GM12878 (cell line): ENCODE measurements at regions not wholly inside any gene's neighbourhood (a gene's known extent, or its start where the extent isn't known, plus 50 kb on each side); places are given as distances from the start of the nearest gene placed in this dataset.

Experiments
- ATAC-seq: fragments of 200-7000 bp; cut with Tn5 transposase; 3 replicates; pipeline ENCODE4 v1.9.1; 2020; ENCODE audit warnings: mild to moderate bottlenecking, moderate library complexity
- BruUV-seq: library from RNA; stranded (reverse); fragments of 400-500 nt; replicated peaks from 2 replicates; lab custom pipeline; 2021; lab: Mats Ljungman, UMichigan
- CTCF ChIA-PET: fragments of 300-600 bp; sonication (Branson Sonifier 250); formaldehyde crosslinking; extraction: SDS; loops from one replicate; lab custom pipeline; 2021; ENCODE audit warnings: inconsistent platforms; lab: Yijun Ruan, JAX
- POLR2A ChIA-PET: fragments of 350-600 bp; formaldehyde crosslinking; extraction: SDS; loops from one replicate; lab custom pipeline; 2021; ENCODE audit warnings: inconsistent platforms; lab: Charles Lee
- RAD21 ChIA-PET: fragments of 300-600 bp; sonication (Branson Sonifier 250); formaldehyde crosslinking; loops from one replicate; lab custom pipeline; 2023; ENCODE audit warnings: antibody characterized with exemption; ENCODE audit not compliant: unreplicated experiment; lab: Charles Lee
- SMC1A ChIA-PET: fragments of 300-600 bp; sonication (Branson Sonifier 250); formaldehyde crosslinking; loops from one replicate; lab custom pipeline; 2023; ENCODE audit not compliant: unreplicated experiment, uncharacterized antibody; lab: Charles Lee
- DNase-seq: peaks from one replicate; pipeline ENCODE4 v3.0.0-alpha.2; 2011; ENCODE audit warnings: low read depth, low spot score
- FAIRE-seq: peaks from 3 replicates; lab custom pipeline; 2011; peaks lifted over from hg19 to GRCh38; lab: Jason Lieb, UNC
- H2AFZ ChIP-seq: 2 replicates; pipeline ENCODE4 v1.6.0; 2011; ENCODE audit warnings: low read depth, low read length, control low read depth; ENCODE audit not compliant: control insufficient read depth
- H3K27ac ChIP-seq: 2 replicates; pipeline ENCODE4 v1.5.1; 2011; ENCODE audit warnings: control low read depth; ENCODE audit not compliant: control insufficient read depth, insufficient read depth
- H3K27me3 ChIP-seq, 2 experiments: replicated peaks in 1 of 2; 2 replicates each; pipeline versions ENCODE4 v1.6.0 to v1.6.1; 2011; ENCODE audit warnings: low read length in 1 of 2; ENCODE audit not compliant: control insufficient read depth in 2 of 2, insufficient read depth in 2 of 2
- H3K36me3 ChIP-seq, 2 experiments: 2 replicates each; pipeline ENCODE4 v1.5.1; 2011; ENCODE audit warnings: low read length in 1 of 2; ENCODE audit not compliant: control insufficient read depth in 2 of 2, insufficient read depth in 2 of 2
- H3K4me1 ChIP-seq: 2 replicates; pipeline ENCODE4 v1.6.1; 2011; ENCODE audit warnings: mild to moderate bottlenecking, low read length, moderate library complexity, mixed read lengths; ENCODE audit not compliant: control insufficient read depth, insufficient read depth
- H3K4me2 ChIP-seq: 2 replicates; pipeline ENCODE4 v1.6.0; 2011; ENCODE audit warnings: control low read depth; ENCODE audit not compliant: control insufficient read depth, insufficient read depth
- H3K4me3 ChIP-seq: fragments of 200-600 bp; sonication (generic); 2 replicates; pipeline ENCODE4 v1.5.1; 2016
- H3K79me2 ChIP-seq: 2 replicates; pipeline ENCODE4 v1.6.0; 2011; ENCODE audit warnings: low read length; ENCODE audit not compliant: control insufficient read depth, insufficient read depth
- H3K9ac ChIP-seq: 2 replicates; pipeline ENCODE4 v1.8.0; 2011; ENCODE audit warnings: low read length, control low read depth, mixed read lengths; ENCODE audit not compliant: control insufficient read depth, insufficient read depth
- H3K9me3 ChIP-seq: replicated peaks from 3 replicates; pipeline ENCODE4 v1.5.1; 2011; ENCODE audit warnings: mild to moderate bottlenecking, low read length; ENCODE audit not compliant: control insufficient read depth, insufficient read depth
- H4K20me1 ChIP-seq: 2 replicates; pipeline ENCODE4 v1.6.0; 2011; ENCODE audit not compliant: control insufficient read depth, insufficient read depth
- CREM ChIP-seq: IDR thresholded peaks from 2 replicates; pipeline ENCODE4 v1.6.1; 2014; ENCODE audit warnings: antibody characterized with exemption, low read depth
- DPF2 ChIP-seq: fragments of 450-650 bp; IDR thresholded peaks from 2 replicates; pipeline ENCODE4 v1.6.1; 2017; ENCODE audit warnings: mild to moderate bottlenecking
- FOXM1 ChIP-seq: IDR thresholded peaks from 2 replicates; pipeline ENCODE4 v1.6.1; 2012; ENCODE audit warnings: low read depth, mild to moderate bottlenecking, inconsistent platforms, low read length, moderate library complexity
- GATAD2B ChIP-seq: fragments of 450-650 bp; conservative IDR thresholded peaks from 2 replicates; pipeline ENCODE4 v1.6.1; 2017; ENCODE audit warnings: low read depth, mild to moderate bottlenecking, moderate library complexity
- NR2F1 ChIP-seq: fragments of 450-650 bp; conservative IDR thresholded peaks from 2 replicates; pipeline ENCODE4 v1.6.1; 2017; ENCODE audit warnings: mild to moderate bottlenecking
- SMARCA5 ChIP-seq: fragments of 450-650 bp; IDR thresholded peaks from 2 replicates; pipeline ENCODE4 v1.6.1; 2017; ENCODE audit warnings: mild to moderate bottlenecking
- TCF7 ChIP-seq: IDR thresholded peaks from 2 replicates; pipeline ENCODE4 v1.6.1; 2014; ENCODE audit warnings: antibody characterized with exemption, borderline replicate concordance
- ZZZ3 ChIP-seq: IDR thresholded peaks from 2 replicates; pipeline ENCODE4 v1.6.1; 2011; ENCODE audit warnings: low read depth; ENCODE audit not compliant: control insufficient read depth, insufficient read length
- WGBS: methylation state at CpG from one replicate; pipeline ENCODE4 v1.1.6; 2016; ENCODE audit warnings: low lambda C conversion rate; ENCODE audit not compliant: insufficient replicate concordance, insufficient coverage; ENCODE audit errors: missing lambda C conversion rate; 5-methylcytosine and 5-hydroxymethylcytosine counted together
- in situ Hi-C: fragments of 300-500 bp; cut with MboI; formaldehyde crosslinking; loops from 9 replicates; pipeline ENCODE4 v1.14.3; 2018; ENCODE audit warnings: mixed read lengths
- intact Hi-C: fragments of 100-400 bp; cut with micrococcal nuclease; formaldehyde crosslinking; loops from one replicate; pipeline ENCODE4 v1.14.2; 2022; ENCODE audit not compliant: unreplicated experiment
- TF ChIP-seq, protein P1 (sequence below): fragments of 450-650 bp; IDR thresholded peaks from 2 replicates; pipeline ENCODE4 v1.6.1; 2017; ENCODE audit warnings: mild to moderate bottlenecking, moderate library complexity
- TF ChIP-seq, protein P2 (sequence below): fragments of 450-650 bp; IDR thresholded peaks from 2 replicates; pipeline ENCODE4 v1.6.1; 2017; ENCODE audit warnings: borderline replicate concordance
- TF ChIP-seq, protein P3 (sequence below): IDR thresholded peaks from 2 replicates; pipeline ENCODE4 v1.6.1; 2011; ENCODE audit warnings: borderline replicate concordance, low read depth, mild to moderate bottlenecking, moderate library complexity, low read length; ENCODE audit not compliant: insufficient read depth, poor library complexity, severe bottlenecking

DNA sequence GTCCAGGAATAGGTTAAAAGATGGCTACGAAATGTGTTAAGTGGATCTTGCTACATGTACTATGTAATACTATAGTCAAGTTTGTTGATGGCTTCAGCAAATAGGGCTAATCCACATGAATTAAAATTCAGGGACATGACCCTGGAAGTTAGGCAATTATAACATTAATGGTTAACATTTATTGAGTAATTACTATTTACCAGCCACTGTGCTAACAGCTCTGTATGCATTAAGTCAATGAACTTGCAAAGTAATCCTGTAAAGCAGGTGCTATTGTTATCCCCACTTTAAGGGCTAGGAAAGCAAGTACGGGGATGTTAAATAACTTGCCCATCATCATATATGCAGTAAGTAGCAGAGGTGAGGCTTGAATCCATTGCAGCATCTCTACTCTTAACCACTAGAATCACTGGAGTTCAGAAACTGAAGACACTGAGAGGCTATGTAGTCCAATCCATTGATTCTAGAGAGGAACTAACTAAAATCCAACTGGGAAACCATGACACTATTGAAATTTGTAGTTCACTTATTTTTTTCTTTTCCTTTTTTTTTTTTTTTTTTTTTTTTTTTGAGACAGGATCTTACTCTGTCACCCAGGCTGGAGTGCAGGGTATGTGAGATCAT, 77.5 kb upstream of the SPINK5 start (continued):
- TF ChIP-seq, protein P1, sequence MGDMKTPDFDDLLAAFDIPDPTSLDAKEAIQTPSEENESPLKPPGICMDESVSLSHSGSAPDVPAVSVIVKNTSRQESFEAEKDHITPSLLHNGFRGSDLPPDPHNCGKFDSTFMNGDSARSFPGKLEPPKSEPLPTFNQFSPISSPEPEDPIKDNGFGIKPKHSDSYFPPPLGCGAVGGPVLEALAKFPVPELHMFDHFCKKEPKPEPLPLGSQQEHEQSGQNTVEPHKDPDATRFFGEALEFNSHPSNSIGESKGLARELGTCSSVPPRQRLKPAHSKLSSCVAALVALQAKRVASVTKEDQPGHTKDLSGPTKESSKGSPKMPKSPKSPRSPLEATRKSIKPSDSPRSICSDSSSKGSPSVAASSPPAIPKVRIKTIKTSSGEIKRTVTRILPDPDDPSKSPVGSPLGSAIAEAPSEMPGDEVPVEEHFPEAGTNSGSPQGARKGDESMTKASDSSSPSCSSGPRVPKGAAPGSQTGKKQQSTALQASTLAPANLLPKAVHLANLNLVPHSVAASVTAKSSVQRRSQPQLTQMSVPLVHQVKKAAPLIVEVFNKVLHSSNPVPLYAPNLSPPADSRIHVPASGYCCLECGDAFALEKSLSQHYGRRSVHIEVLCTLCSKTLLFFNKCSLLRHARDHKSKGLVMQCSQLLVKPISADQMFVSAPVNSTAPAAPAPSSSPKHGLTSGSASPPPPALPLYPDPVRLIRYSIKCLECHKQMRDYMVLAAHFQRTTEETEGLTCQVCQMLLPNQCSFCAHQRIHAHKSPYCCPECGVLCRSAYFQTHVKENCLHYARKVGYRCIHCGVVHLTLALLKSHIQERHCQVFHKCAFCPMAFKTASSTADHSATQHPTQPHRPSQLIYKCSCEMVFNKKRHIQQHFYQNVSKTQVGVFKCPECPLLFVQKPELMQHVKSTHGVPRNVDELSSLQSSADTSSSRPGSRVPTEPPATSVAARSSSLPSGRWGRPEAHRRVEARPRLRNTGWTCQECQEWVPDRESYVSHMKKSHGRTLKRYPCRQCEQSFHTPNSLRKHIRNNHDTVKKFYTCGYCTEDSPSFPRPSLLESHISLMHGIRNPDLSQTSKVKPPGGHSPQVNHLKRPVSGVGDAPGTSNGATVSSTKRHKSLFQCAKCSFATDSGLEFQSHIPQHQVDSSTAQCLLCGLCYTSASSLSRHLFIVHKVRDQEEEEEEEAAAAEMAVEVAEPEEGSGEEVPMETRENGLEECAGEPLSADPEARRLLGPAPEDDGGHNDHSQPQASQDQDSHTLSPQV: no peak
- TF ChIP-seq SMARCA5 (no peak), NR2F1 (no peak), ZZZ3 (no peak)

DNA sequence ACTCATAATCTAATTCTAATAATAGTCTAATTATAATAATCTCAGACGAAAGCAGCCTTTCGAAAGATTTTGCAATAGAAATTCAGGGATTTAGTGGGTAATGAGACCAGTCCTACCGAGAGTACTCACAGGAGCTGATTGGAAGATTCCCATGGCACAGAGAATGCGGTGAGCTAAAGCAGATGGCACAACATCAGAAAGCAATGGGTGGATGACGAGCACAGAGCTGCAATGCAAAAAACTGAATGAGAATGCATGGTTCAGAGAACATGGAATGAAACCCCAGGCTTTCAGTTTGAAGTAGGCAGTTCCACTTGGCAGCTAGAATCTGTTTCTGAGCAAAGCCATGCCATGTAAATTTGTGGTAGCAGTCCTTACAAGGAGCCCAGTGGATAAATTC, 78.2 kb upstream of the SPINK5 start:
- no peaks in the 10 kb centered on the region for H3K36me3 ChIP-seq
- DNase-seq (no peak), ATAC-seq (no peak), FAIRE-seq (no peak)
- no peak overlapping the region for H3K9ac ChIP-seq
- no peak overlapping the region for H2AFZ ChIP-seq
- TF ChIP-seq DPF2 (no peak), GATAD2B (no peak), CREM (no peak), TCF7 (no peak), FOXM1 (no peak)
- TF ChIP-seq, protein P2, sequence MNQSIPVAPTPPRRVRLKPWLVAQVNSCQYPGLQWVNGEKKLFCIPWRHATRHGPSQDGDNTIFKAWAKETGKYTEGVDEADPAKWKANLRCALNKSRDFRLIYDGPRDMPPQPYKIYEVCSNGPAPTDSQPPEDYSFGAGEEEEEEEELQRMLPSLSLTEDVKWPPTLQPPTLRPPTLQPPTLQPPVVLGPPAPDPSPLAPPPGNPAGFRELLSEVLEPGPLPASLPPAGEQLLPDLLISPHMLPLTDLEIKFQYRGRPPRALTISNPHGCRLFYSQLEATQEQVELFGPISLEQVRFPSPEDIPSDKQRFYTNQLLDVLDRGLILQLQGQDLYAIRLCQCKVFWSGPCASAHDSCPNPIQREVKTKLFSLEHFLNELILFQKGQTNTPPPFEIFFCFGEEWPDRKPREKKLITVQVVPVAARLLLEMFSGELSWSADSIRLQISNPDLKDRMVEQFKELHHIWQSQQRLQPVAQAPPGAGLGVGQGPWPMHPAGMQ: no peak
- TF ChIP-seq, protein P3, sequence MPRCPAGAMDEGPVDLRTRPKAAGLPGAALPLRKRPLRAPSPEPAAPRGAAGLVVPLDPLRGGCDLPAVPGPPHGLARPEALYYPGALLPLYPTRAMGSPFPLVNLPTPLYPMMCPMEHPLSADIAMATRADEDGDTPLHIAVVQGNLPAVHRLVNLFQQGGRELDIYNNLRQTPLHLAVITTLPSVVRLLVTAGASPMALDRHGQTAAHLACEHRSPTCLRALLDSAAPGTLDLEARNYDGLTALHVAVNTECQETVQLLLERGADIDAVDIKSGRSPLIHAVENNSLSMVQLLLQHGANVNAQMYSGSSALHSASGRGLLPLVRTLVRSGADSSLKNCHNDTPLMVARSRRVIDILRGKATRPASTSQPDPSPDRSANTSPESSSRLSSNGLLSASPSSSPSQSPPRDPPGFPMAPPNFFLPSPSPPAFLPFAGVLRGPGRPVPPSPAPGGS: no peak
- H3K27ac ChIP-seq: no peak overlapping the region
- no peaks in the 10 kb centered on the region for H4K20me1 ChIP-seq
- no TSS peak for BruUV-seq
- H3K4me2 ChIP-seq: no peak overlapping the region
- intact Hi-C loops: no loop called here
- no peaks in the 10 kb centered on the region for H3K4me1 ChIP-seq
- H3K27me3 ChIP-seq: no peaks in the 10 kb centered on the region
- WGBS: 24% methylated on average over 5 of the region's 5 CpGs
- no peaks in the 10 kb centered on the region for H3K79me2 ChIP-seq
- no peaks in the 10 kb centered on the region for H3K9me3 ChIP-seq
- ChIA-PET SMC1A (no interaction called here), POLR2A (no interaction called here), RAD21 (no interaction called here), CTCF (no interaction called here)
- in situ Hi-C loops: no loop called here
- H3K4me3 ChIP-seq: no peak overlapping the region
